WTC11 (cell line): ENCODE measurements at regions not wholly inside any gene's neighbourhood (a gene's known extent, or its start where the extent isn't known, plus 50 kb on each side); places are given as distances from the start of the nearest gene placed in this dataset.

Experiments used
- ESRRA ChIP-seq: sonication (generic); formaldehyde crosslinking; IDR thresholded peaks from 2 replicates; pipeline ENCODE4 v1.8.1; 2022; ENCODE audit warnings: mild to moderate bottlenecking, missing genetic modification reagents, borderline replicate concordance
- ETV6 ChIP-seq: sonication (generic); formaldehyde crosslinking; IDR thresholded peaks from 2 replicates; pipeline ENCODE4 v1.8.1; 2022; ENCODE audit warnings: mild to moderate bottlenecking, missing genetic modification reagents
- FOXK1 ChIP-seq: sonication (generic); formaldehyde crosslinking; IDR thresholded peaks from 2 replicates; pipeline ENCODE4 v1.8.0; 2022; ENCODE audit warnings: mild to moderate bottlenecking, moderate library complexity, missing genetic modification reagents
- FOXP1 ChIP-seq: sonication (generic); formaldehyde crosslinking; IDR thresholded peaks from 2 replicates; pipeline ENCODE4 v1.8.0; 2022; ENCODE audit warnings: missing genetic modification reagents, mild to moderate bottlenecking, moderate library complexity, borderline replicate concordance
- GTF2I ChIP-seq: fragments of 250-450 bp; sonication (Bioruptor Pico); conservative IDR thresholded peaks from 2 replicates; pipeline ENCODE4 v1.4.0; 2021; ENCODE audit warnings: mild to moderate bottlenecking
- SP1 ChIP-seq: sonication (generic); formaldehyde crosslinking; conservative IDR thresholded peaks from 2 replicates; pipeline ENCODE4 v1.8.1; 2022; ENCODE audit warnings: missing genetic modification reagents
- TCF7 ChIP-seq: sonication (generic); formaldehyde crosslinking; IDR thresholded peaks from 2 replicates; pipeline ENCODE4 v1.8.0; 2022; ENCODE audit warnings: mild to moderate bottlenecking, low read depth, missing genetic modification reagents, moderate library complexity
- ZNF121 ChIP-seq: sonication (generic); formaldehyde crosslinking; IDR thresholded peaks from 2 replicates; pipeline ENCODE4 v1.8.0; 2023; ENCODE audit warnings: missing genetic modification reagents
- TF ChIP-seq, protein P1 (sequence below): sonication (generic); formaldehyde crosslinking; IDR thresholded peaks from 2 replicates; pipeline ENCODE4 v1.8.1; 2022; ENCODE audit warnings: mild to moderate bottlenecking, moderate library complexity, missing genetic modification reagents
- TF ChIP-seq, protein P2 (sequence below): fragments of 200-600 bp; IDR thresholded peaks from 2 replicates; pipeline ENCODE4 v1.8.0; 2022; ENCODE audit warnings: antibody characterized with exemption
- TF ChIP-seq, protein P3 (sequence below): sonication (generic); formaldehyde crosslinking; conservative IDR thresholded peaks from 2 replicates; pipeline ENCODE4 v1.8.1; 2023; ENCODE audit warnings: mild to moderate bottlenecking, low read depth, missing genetic modification reagents, moderate library complexity
- TF ChIP-seq, protein P4 (sequence below): sonication (generic); formaldehyde crosslinking; IDR thresholded peaks from 2 replicates; pipeline ENCODE4 v1.8.0; 2022; ENCODE audit warnings: mild to moderate bottlenecking, missing genetic modification reagents
- TF ChIP-seq, protein P5 (sequence below): sonication (generic); formaldehyde crosslinking; IDR thresholded peaks from 2 replicates; pipeline ENCODE4 v1.8.1; 2022; ENCODE audit warnings: low read depth, missing genetic modification reagents, borderline replicate concordance
- TF ChIP-seq, protein P6 (sequence below): sonication (generic); formaldehyde crosslinking; IDR thresholded peaks from 2 replicates; pipeline ENCODE4 v1.8.1; 2023; ENCODE audit warnings: mild to moderate bottlenecking, missing genetic modification reagents

DNA sequence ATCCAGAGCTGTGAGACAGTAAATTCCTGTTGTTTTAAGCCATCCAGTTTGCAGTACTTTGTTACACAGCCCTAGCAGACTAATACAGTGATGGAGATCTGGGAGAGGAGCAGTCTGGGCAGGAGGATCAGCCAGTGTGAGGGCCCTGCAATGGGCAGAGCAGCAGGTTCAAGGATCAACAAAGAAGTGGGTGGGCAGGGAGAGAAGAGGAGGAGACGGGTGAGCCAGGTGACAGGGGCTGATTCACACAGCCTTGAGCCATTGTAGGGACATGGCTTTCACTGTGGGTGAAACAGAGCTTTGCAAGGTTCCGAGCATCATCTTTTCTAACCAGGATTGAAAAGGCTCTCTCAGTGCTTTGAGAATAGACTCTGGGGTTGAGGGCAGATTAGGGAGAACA is 88.2 kb upstream of the MVB12B start:
- TF ChIP-seq SP1 (CRISPR knock-in tag) (no peak), ZNF121 (no peak), FOXP1 (CRISPR knock-in tag) (no peak), GTF2I (CRISPR knock-in tag) (no peak), TCF7 (CRISPR knock-in tag) (no peak), ESRRA (CRISPR knock-in tag) (no peak), FOXK1 (CRISPR knock-in tag) (no peak), ETV6 (CRISPR knock-in tag) (no peak)
- TF ChIP-seq, protein P1, sequence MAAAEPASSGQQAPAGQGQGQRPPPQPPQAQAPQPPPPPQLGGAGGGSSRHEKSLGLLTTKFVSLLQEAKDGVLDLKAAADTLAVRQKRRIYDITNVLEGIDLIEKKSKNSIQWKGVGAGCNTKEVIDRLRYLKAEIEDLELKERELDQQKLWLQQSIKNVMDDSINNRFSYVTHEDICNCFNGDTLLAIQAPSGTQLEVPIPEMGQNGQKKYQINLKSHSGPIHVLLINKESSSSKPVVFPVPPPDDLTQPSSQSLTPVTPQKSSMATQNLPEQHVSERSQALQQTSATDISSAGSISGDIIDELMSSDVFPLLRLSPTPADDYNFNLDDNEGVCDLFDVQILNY (CRISPR knock-in tag) = no peak
- TF ChIP-seq, protein P2, sequence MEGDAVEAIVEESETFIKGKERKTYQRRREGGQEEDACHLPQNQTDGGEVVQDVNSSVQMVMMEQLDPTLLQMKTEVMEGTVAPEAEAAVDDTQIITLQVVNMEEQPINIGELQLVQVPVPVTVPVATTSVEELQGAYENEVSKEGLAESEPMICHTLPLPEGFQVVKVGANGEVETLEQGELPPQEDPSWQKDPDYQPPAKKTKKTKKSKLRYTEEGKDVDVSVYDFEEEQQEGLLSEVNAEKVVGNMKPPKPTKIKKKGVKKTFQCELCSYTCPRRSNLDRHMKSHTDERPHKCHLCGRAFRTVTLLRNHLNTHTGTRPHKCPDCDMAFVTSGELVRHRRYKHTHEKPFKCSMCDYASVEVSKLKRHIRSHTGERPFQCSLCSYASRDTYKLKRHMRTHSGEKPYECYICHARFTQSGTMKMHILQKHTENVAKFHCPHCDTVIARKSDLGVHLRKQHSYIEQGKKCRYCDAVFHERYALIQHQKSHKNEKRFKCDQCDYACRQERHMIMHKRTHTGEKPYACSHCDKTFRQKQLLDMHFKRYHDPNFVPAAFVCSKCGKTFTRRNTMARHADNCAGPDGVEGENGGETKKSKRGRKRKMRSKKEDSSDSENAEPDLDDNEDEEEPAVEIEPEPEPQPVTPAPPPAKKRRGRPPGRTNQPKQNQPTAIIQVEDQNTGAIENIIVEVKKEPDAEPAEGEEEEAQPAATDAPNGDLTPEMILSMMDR = no peak
- TF ChIP-seq, protein P3, sequence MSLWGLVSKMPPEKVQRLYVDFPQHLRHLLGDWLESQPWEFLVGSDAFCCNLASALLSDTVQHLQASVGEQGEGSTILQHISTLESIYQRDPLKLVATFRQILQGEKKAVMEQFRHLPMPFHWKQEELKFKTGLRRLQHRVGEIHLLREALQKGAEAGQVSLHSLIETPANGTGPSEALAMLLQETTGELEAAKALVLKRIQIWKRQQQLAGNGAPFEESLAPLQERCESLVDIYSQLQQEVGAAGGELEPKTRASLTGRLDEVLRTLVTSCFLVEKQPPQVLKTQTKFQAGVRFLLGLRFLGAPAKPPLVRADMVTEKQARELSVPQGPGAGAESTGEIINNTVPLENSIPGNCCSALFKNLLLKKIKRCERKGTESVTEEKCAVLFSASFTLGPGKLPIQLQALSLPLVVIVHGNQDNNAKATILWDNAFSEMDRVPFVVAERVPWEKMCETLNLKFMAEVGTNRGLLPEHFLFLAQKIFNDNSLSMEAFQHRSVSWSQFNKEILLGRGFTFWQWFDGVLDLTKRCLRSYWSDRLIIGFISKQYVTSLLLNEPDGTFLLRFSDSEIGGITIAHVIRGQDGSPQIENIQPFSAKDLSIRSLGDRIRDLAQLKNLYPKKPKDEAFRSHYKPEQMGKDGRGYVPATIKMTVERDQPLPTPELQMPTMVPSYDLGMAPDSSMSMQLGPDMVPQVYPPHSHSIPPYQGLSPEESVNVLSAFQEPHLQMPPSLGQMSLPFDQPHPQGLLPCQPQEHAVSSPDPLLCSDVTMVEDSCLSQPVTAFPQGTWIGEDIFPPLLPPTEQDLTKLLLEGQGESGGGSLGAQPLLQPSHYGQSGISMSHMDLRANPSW (CRISPR knock-in tag) = no peak
- TF ChIP-seq, protein P4, sequence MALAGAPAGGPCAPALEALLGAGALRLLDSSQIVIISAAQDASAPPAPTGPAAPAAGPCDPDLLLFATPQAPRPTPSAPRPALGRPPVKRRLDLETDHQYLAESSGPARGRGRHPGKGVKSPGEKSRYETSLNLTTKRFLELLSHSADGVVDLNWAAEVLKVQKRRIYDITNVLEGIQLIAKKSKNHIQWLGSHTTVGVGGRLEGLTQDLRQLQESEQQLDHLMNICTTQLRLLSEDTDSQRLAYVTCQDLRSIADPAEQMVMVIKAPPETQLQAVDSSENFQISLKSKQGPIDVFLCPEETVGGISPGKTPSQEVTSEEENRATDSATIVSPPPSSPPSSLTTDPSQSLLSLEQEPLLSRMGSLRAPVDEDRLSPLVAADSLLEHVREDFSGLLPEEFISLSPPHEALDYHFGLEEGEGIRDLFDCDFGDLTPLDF (CRISPR knock-in tag) = no peak
- TF ChIP-seq, protein P5, sequence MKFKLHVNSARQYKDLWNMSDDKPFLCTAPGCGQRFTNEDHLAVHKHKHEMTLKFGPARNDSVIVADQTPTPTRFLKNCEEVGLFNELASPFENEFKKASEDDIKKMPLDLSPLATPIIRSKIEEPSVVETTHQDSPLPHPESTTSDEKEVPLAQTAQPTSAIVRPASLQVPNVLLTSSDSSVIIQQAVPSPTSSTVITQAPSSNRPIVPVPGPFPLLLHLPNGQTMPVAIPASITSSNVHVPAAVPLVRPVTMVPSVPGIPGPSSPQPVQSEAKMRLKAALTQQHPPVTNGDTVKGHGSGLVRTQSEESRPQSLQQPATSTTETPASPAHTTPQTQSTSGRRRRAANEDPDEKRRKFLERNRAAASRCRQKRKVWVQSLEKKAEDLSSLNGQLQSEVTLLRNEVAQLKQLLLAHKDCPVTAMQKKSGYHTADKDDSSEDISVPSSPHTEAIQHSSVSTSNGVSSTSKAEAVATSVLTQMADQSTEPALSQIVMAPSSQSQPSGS = no peak
- TF ChIP-seq, protein P6, sequence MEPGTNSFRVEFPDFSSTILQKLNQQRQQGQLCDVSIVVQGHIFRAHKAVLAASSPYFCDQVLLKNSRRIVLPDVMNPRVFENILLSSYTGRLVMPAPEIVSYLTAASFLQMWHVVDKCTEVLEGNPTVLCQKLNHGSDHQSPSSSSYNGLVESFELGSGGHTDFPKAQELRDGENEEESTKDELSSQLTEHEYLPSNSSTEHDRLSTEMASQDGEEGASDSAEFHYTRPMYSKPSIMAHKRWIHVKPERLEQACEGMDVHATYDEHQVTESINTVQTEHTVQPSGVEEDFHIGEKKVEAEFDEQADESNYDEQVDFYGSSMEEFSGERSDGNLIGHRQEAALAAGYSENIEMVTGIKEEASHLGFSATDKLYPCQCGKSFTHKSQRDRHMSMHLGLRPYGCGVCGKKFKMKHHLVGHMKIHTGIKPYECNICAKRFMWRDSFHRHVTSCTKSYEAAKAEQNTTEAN (CRISPR knock-in tag) = no peak
